ENCODE measurements at regions not wholly inside any gene's neighbourhood (a gene's known extent, or its start where the extent isn't known, plus 50 kb on each side); places are given as distances from the start of the nearest gene placed in this dataset.

DNA sequence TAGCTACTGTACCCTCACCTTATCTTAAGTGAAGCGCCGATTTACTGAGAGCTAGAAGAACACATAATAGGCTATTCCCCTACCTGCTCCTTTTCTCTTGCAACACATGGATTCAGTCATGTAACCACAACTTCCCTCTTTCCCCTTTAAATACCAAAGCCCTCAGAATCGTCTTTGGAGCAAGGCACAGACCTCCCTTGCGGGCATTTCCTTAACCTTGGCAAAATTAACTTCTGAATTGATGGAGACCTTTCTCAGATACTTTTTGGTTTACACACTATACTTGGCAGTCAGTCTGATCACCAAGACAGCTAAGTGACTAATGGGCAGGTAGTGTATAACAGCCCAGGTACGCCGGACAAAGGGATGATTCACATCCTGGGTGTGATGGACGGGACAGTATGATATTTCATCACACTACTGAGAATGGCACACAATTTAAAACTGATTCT, 72.7 kb upstream of the SEC61G start:
- Histone ChIP-seq H3K4me1 (ENCODE audit: low read length) (no peaks in the 10 kb centered on the region), H3K4me3 (ENCODE audit: low read length) (no peak overlapping the region), H3K79me2 (ENCODE audit: low read length) (no peaks in the 10 kb centered on the region), H3K9me3 (ENCODE audit: insufficient read depth, low read length) (0 out of 2 replicates have a peak, but pooled peaks cover 3% of the 10 kb centered on the region), H3K27ac (ENCODE audit: low read length) (no peak overlapping the region), H2AFZ (ENCODE audit: low read depth, low read length) (no peak overlapping the region), H3K27me3 (ENCODE audit: low read depth, low read length) (no peaks in the 10 kb centered on the region), H3K4me2 (ENCODE audit: low read length) (no peak overlapping the region), H3K9ac (ENCODE audit: low read length) (no peak overlapping the region), H3K36me3 (replicated peaks; ENCODE audit: low read depth, low read length) (no peaks in the 10 kb centered on the region), H4K20me1 (ENCODE audit: insufficient read depth, low read length) (no peaks in the 10 kb centered on the region)
- TF ChIP-seq, protein P1, sequence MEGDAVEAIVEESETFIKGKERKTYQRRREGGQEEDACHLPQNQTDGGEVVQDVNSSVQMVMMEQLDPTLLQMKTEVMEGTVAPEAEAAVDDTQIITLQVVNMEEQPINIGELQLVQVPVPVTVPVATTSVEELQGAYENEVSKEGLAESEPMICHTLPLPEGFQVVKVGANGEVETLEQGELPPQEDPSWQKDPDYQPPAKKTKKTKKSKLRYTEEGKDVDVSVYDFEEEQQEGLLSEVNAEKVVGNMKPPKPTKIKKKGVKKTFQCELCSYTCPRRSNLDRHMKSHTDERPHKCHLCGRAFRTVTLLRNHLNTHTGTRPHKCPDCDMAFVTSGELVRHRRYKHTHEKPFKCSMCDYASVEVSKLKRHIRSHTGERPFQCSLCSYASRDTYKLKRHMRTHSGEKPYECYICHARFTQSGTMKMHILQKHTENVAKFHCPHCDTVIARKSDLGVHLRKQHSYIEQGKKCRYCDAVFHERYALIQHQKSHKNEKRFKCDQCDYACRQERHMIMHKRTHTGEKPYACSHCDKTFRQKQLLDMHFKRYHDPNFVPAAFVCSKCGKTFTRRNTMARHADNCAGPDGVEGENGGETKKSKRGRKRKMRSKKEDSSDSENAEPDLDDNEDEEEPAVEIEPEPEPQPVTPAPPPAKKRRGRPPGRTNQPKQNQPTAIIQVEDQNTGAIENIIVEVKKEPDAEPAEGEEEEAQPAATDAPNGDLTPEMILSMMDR (IDR thresholded peaks at IDR 0.05; ENCODE audit: low read depth, low read length): no peak
- no peak for TF ChIP-seq EZH2phosphoT487 (IDR thresholded peaks at IDR 0.05; ENCODE audit: low read depth)

DNA sequence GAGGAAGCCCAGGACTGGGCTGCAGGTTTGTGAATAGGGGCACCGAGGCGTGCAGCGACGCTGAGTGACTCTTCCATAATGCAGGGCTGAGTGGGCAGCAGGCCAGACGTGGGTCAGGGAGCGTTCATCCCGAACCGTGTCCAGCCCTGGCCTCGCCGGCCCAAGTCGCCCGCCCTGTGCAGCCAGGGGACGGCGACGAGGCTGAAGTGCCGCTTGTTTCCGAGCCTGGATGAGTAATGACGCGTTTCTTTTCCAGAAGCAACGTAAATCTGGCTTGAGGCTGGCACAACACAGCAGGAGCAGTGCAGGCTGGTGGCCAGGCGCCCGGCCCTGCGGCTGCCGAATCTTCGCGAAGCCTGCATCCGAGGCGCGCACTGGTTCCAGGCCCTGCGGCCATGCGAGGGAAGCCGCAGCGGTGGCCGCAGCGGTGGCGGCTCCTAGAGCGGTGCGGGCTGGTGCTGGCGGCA, 74.0 kb upstream of the SEC61G start:
- Histone ChIP-seq H3K4me2 (ENCODE audit: low read length) (no peak overlapping the region), H3K4me3 (ENCODE audit: low read length) (no peak overlapping the region), H3K36me3 (replicated peaks; ENCODE audit: low read depth, low read length) (no peaks in the 10 kb centered on the region), H4K20me1 (ENCODE audit: insufficient read depth, low read length) (no peaks in the 10 kb centered on the region), H3K9me3 (ENCODE audit: insufficient read depth, low read length) (0 out of 2 replicates have a peak, but pooled peaks cover 3% of the 10 kb centered on the region), H3K79me2 (ENCODE audit: low read length) (no peaks in the 10 kb centered on the region), H2AFZ (ENCODE audit: low read depth, low read length) (no peak overlapping the region), H3K4me1 (ENCODE audit: low read length) (no peaks in the 10 kb centered on the region), H3K27me3 (ENCODE audit: low read depth, low read length) (no peaks in the 10 kb centered on the region), H3K9ac (ENCODE audit: low read length) (no peak overlapping the region), H3K27ac (ENCODE audit: low read length) (no peak overlapping the region)
- TF ChIP-seq EZH2phosphoT487 (IDR thresholded peaks at IDR 0.05; ENCODE audit: low read depth): no peak
- TF ChIP-seq, protein P1 (IDR thresholded peaks at IDR 0.05; ENCODE audit: low read depth, low read length): no peak

DNA sequence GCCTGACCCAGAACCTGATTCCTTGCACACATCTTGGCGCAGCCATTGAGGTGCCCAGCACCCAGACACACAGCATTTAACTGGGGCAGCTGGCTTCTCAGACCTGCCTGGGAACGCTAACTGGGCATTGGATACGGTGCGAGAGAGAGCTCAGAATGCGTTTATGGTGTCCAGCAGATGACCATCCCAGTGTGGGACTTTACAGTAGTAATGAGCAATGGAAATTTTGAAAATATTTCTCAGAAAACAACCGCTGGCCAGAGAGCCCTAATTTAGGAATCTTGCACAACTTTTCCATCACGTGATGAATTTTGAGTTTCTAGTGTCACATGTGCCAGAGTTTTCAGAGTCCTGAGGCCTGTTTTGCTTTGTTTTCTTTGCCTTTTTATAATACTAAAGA, 78.2 kb upstream of the SEC61G start:
- Histone ChIP-seq H3K27ac (ENCODE audit: low read length) (no peak overlapping the region), H3K4me3 (ENCODE audit: low read length) (no peak overlapping the region), H3K36me3 (replicated peaks; ENCODE audit: low read depth, low read length) (no peaks in the 10 kb centered on the region), H3K27me3 (ENCODE audit: low read depth, low read length) (0 out of 2 replicates have a peak, but pooled peaks cover 6% of the 10 kb centered on the region), H4K20me1 (ENCODE audit: insufficient read depth, low read length) (no peaks in the 10 kb centered on the region), H3K9ac (ENCODE audit: low read length) (no peak overlapping the region), H2AFZ (ENCODE audit: low read depth, low read length) (no peak overlapping the region), H3K79me2 (ENCODE audit: low read length) (no peaks in the 10 kb centered on the region), H3K9me3 (ENCODE audit: insufficient read depth, low read length) (no peaks in the 10 kb centered on the region), H3K4me1 (ENCODE audit: low read length) (no peaks in the 10 kb centered on the region), H3K4me2 (ENCODE audit: low read length) (no peak overlapping the region)
- TF ChIP-seq EZH2phosphoT487 (IDR thresholded peaks at IDR 0.05; ENCODE audit: low read depth): no peak
- TF ChIP-seq, protein P1 (IDR thresholded peaks at IDR 0.05; ENCODE audit: low read depth, low read length): no peak

DNA sequence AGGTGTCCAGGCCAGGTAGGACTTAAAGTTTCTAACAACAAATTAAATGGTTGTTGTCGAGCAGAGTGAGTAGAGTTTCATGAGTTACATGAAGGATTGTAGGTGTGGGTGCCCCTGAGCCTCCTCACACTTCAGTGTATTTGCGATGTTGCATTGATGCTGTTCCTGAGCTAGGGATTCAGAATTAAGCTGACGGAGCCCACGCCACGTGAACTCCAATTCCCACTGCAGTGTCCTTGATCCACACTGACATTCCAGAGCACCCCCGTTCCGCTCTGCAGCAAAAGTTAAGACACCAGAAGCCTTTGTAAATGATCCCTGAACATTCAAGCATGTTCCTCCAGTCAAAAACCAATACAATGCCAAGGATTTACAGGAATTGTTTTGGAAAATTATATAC, 78.8 kb upstream of the SEC61G start:
- Histone ChIP-seq H3K9ac (ENCODE audit: low read length) (no peak overlapping the region), H3K27ac (ENCODE audit: low read length) (no peak overlapping the region), H3K9me3 (ENCODE audit: insufficient read depth, low read length) (no peaks in the 10 kb centered on the region), H2AFZ (ENCODE audit: low read depth, low read length) (no peak overlapping the region), H3K79me2 (ENCODE audit: low read length) (no peaks in the 10 kb centered on the region), H3K4me2 (ENCODE audit: low read length) (no peak overlapping the region), H3K27me3 (ENCODE audit: low read depth, low read length) (0 out of 2 replicates have a peak, but pooled peaks cover 6% of the 10 kb centered on the region), H3K4me3 (ENCODE audit: low read length) (no peak overlapping the region), H3K36me3 (replicated peaks; ENCODE audit: low read depth, low read length) (no peaks in the 10 kb centered on the region), H4K20me1 (ENCODE audit: insufficient read depth, low read length) (no peaks in the 10 kb centered on the region), H3K4me1 (ENCODE audit: low read length) (no peaks in the 10 kb centered on the region)
- TF ChIP-seq, protein P1 (IDR thresholded peaks at IDR 0.05; ENCODE audit: low read depth, low read length): no peak
- TF ChIP-seq EZH2phosphoT487 (IDR thresholded peaks at IDR 0.05; ENCODE audit: low read depth): no peak
